Type B pancreatic cell (in vitro differentiated cells): ENCODE measurements at regions not wholly inside any gene's neighbourhood (a gene's known extent, or its start where the extent isn't known, plus 50 kb on each side); places are given as distances from the start of the nearest gene placed in this dataset.

Experiments used
- DNase-seq: peaks from one replicate; pipeline ENCODE4 v3.0.0; 2021; ENCODE audit warnings: mixed read lengths; ENCODE audit not compliant: unreplicated experiment; ENCODE audit errors: extremely low spot score
- H3K27ac Mint-ChIP-seq: 2 replicates; pipeline ENCODE4 v1.8.0; 2021; ENCODE audit warnings: mild to moderate bottlenecking, mixed read lengths
- H3K27me3 Mint-ChIP-seq: 2 replicates; pipeline ENCODE4 v1.8.0; 2021; ENCODE audit warnings: mixed read lengths
- H3K36me3 Mint-ChIP-seq: 2 replicates; pipeline ENCODE4 v1.8.0; 2021; ENCODE audit warnings: mixed read lengths
- H3K4me1 Mint-ChIP-seq: one replicate; pipeline ENCODE4 v1.8.0; 2021; ENCODE audit warnings: mixed read lengths; ENCODE audit not compliant: unreplicated experiment
- H3K4me3 Mint-ChIP-seq: 2 replicates; pipeline ENCODE4 v1.8.0; 2021; ENCODE audit warnings: mild to moderate bottlenecking, mixed read lengths
- H3K9me3 Mint-ChIP-seq: 2 replicates; pipeline ENCODE4 v1.8.0; 2021; ENCODE audit warnings: mixed read lengths
- TF ChIP-seq, protein P1 (sequence below): fragments of 200-600 bp; sonication (generic); conservative IDR thresholded peaks from 2 replicates; pipeline ENCODE4 v1.5.0; 2021; ENCODE audit warnings: antibody characterized with exemption, mild to moderate bottlenecking

DNA sequence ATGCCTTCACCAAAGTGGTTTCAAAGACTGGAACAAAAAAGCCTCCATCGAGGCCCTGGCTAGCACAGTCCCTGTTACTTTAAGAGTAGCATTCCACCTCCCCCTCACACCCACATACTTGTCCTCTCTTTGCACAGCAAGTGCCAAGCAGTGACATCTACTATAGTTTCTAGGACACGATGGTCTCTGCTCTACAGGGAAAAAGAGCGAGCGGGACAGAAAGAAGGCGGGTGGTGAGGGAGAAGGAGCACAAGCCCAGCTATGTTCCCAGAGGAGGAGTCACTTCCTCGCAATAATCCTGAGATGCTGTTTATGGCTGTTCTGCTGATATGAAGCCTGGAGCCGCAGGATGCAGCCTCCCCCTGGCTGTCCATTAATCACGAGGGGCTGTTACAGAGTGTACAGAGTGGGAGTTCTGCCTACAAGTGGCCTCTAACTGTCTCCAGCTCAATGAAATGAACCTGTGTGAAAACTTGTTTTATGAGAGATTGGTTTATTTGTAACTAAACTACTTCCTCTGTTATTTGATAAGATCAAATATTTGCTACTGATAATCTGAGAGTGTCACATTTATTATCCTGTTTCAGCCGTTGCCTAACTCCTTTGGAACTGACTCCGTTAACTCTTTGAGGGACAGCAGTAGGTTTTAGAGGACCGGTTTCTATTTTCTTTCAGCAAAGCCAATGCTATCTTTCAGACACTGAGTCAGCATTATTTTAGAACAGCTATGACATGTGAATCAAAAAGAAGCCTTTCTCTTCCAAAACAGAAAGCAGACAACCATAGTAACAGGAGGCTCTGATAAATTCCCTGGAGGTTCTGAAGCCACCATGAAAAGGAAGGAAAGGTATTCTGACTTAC is 208.0 kb downstream of the SPRY2 start:
- TF ChIP-seq, protein P1, sequence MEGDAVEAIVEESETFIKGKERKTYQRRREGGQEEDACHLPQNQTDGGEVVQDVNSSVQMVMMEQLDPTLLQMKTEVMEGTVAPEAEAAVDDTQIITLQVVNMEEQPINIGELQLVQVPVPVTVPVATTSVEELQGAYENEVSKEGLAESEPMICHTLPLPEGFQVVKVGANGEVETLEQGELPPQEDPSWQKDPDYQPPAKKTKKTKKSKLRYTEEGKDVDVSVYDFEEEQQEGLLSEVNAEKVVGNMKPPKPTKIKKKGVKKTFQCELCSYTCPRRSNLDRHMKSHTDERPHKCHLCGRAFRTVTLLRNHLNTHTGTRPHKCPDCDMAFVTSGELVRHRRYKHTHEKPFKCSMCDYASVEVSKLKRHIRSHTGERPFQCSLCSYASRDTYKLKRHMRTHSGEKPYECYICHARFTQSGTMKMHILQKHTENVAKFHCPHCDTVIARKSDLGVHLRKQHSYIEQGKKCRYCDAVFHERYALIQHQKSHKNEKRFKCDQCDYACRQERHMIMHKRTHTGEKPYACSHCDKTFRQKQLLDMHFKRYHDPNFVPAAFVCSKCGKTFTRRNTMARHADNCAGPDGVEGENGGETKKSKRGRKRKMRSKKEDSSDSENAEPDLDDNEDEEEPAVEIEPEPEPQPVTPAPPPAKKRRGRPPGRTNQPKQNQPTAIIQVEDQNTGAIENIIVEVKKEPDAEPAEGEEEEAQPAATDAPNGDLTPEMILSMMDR: no peak
- Mint-ChIP-seq H3K4me3 (peak overlapping the region; percentile 71), H3K9me3 (no peaks in the 10 kb centered on the region), H3K27me3 (no peaks in the 10 kb centered on the region), H3K4me1 (peaks cover 29% of the 10 kb centered on the region), H3K36me3 (no peaks in the 10 kb centered on the region), H3K27ac (peak overlapping the region; percentile 43)
- no peak for DNase-seq

DNA sequence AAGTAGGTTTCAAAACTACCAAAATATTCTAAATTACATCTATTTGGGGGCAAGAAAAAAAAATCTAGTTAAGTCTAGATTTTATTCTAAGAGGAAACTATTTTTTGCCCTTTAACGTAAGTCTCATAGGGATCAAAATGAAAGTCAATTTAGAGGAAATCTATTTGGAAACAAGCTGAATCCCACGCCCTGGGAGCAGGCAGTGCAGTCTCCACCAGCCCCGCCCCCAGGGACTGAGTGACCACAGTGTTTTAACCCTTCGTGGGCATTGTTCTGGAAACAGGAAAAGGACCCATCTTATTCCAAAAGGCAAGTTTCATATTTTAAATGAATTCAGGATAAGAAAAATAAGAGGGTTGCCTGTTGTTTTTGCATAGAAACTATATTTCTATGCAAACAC is 209.7 kb downstream of the SPRY2 start:
- Mint-ChIP-seq H3K4me1 (peaks cover 42% of the 10 kb centered on the region), H3K9me3 (no peaks in the 10 kb centered on the region), H3K27ac (no peak overlapping the region), H3K4me3 (peak overlapping the region; percentile 44), H3K36me3 (no peaks in the 10 kb centered on the region), H3K27me3 (no peaks in the 10 kb centered on the region)
- DNase-seq: no peak
- TF ChIP-seq, protein P1: no peak

DNA sequence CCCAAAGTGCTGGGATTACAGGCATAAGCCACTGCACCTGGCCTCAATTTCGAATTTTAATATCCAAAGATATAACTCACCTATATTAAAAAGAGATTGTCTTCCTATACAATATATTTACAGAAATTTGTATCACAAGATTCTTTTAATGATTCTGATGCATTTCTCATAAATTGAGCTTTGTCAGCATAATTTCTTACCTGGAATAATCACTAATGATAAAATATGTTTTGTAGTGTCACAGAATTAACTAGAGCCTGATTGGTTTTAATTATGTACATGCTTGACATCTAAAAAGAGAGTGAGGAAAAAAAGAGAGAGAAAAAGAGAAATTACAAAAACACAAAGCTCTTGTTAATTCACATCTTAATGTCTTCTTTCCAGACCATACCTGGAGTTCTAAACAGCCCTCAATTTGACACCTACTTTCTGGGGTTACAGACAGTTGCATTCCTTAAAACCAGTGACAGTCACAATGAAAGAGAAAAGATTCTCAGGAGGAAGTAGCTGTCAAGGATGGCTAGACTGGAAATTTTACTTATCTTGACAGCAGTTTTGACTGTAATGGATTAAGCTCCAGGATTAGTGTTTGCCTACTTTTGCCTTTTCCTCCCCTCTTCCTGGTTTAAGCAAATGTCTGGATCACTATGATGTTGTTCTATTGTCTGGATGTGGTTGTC is 214.4 kb downstream of the SPRY2 start:
- Mint-ChIP-seq H3K27me3 (no peaks in the 10 kb centered on the region), H3K27ac (no peak overlapping the region), H3K9me3 (peaks cover 4% of the 10 kb centered on the region), H3K4me3 (no peak overlapping the region), H3K4me1 (peaks cover 16% of the 10 kb centered on the region), H3K36me3 (no peaks in the 10 kb centered on the region)
- TF ChIP-seq, protein P1: no peak
- DNase-seq: no peak

DNA sequence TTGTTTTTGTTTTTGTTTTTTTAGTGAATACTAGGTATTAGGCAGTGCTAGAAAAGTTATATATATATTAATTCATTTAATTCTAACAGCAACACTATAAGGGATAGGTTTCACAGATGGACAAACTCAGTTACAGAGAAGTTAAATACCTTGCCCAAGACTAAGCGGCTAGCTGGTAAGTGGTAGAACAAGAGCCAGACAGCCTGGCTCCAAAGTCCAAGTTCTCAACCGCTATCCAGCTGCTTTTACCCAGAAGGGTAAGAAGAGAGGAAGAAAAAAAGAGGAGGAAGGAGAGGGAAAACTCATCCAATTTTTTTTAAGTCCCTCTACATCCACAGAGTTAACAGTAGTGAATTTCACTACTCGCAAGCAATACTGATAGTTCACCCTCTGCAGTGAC is 217.0 kb downstream of the SPRY2 start:
- TF ChIP-seq, protein P1: no peak
- H3K27me3 Mint-ChIP-seq: no peaks in the 10 kb centered on the region

DNA sequence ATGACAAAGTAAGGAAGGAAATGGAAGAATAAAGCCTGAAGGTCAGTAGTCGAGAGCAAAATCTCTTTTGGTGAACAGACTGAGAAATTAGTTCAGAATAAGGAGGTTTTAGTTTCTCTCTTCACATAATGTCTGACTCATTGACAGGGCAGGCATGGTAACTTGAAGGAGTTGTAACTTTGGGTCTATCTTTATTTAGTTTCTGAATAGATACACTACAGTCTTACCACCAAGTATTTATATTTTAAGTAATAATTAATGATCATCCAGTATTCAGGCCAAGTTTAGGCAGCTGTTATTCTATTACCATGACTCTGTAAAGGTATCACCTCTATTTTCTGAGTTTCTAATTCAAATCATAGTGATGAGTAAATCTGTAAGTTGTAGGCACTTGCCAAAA is 219.9 kb downstream of the SPRY2 start:
- TF ChIP-seq, protein P1: no peak
- Mint-ChIP-seq H3K27ac (no peak overlapping the region), H3K36me3 (no peaks in the 10 kb centered on the region), H3K27me3 (no peaks in the 10 kb centered on the region), H3K4me1 (peaks cover 2% of the 10 kb centered on the region), H3K4me3 (no peak overlapping the region), H3K9me3 (peaks cover 4% of the 10 kb centered on the region)
- no peak for DNase-seq

More for the DNA sequence above, 217.0 kb downstream of the SPRY2 start:
- H3K9me3 Mint-ChIP-seq: peaks cover 4% of the 10 kb centered on the region
- DNase-seq: no peak
- H3K27ac Mint-ChIP-seq: no peak overlapping the region
- peaks cover 12% of the 10 kb centered on the region for H3K4me1 Mint-ChIP-seq
- no peaks in the 10 kb centered on the region for H3K36me3 Mint-ChIP-seq
- H3K4me3 Mint-ChIP-seq: no peak overlapping the region
